ENCODE measurements at regions not wholly inside any gene's neighbourhood (a gene's known extent, or its start where the extent isn't known, plus 50 kb on each side); places are given as distances from the start of the nearest gene placed in this dataset.
"Not testable (repeated sequence)": the region's sequence is repeated elsewhere in the genome, so short reads cannot be mapped to it uniquely, and the experiment has no call there.

GRCh38 chrX:39067866-39068265 is 266.6 kb downstream of the MID1IP1 start:
- H3K9me3 ChIP-seq (ENCODE audit: control insufficient read depth in 4 of 4, low read length in 3 of 4) = no peaks in the 10 kb centered on the region
- DNase-seq (ENCODE audit: low spot score) = no peak
- peaks cover 0 to 5% (median 0%) of the 10 kb centered on the region in 4 donors for H3K27me3 ChIP-seq (ENCODE audit: control insufficient read depth in 4 of 4, insufficient read depth in 4 of 4, low read length in 3 of 4)
- H3K9ac ChIP-seq (ENCODE audit: low read depth in 1 of 2, low read length in 2 of 2) = no peak overlapping the region
- TF ChIP-seq JUND (IDR thresholded peaks at IDR 0.05) (no peak), MAX (IDR thresholded peaks at IDR 0.05) (no peak), TAF1 (conservative IDR thresholded peaks at IDR 0.05) (no peak), SP1 (IDR thresholded peaks at IDR 0.05) (no peak), YY1 (IDR thresholded peaks at IDR 0.05) (no peak), RAD21 (IDR thresholded peaks at IDR 0.05) (no peak), HNF4G (IDR thresholded peaks at IDR 0.05) (no peak), GABPA (IDR thresholded peaks at IDR 0.05 in 1 of 2, conservative IDR thresholded peaks at IDR 0.05 in 1 of 2) (no peak), REST (IDR thresholded peaks at IDR 0.05) (no peak), NR2F2 (IDR thresholded peaks at IDR 0.05) (no peak), ZBTB33 (IDR thresholded peaks at IDR 0.05) (no peak), ATF3 (IDR thresholded peaks at IDR 0.05) (no peak), HNF4A (conservative IDR thresholded peaks at IDR 0.05) (no peak)
- WGBS = 98% methylated on average over 5 of the region's 5 CpGs
- no peaks in the 10 kb centered on the region for H3K36me3 ChIP-seq (ENCODE audit: control insufficient read depth in 4 of 4, insufficient read depth in 3 of 4, low read depth in 1 of 4, low read length in 3 of 4)
- no peak overlapping the region for H3K4me3 ChIP-seq (ENCODE audit: low read depth in 1 of 3, low read length in 3 of 3)
- H3K27ac ChIP-seq (ENCODE audit: low read depth in 1 of 2, low read length in 2 of 2) = no peak overlapping the region
- H3K4me1 ChIP-seq (ENCODE audit: control insufficient read depth in 4 of 4, insufficient read depth in 4 of 4, low read length in 3 of 4) = no peaks in the 10 kb centered on the region

GRCh38 chrX:39068634-39069033 is 267.4 kb downstream of the MID1IP1 start:
- not testable (repeated sequence) for H3K4me1 ChIP-seq (ENCODE audit: control insufficient read depth in 4 of 4, insufficient read depth in 4 of 4, low read length in 3 of 4); DNase-seq (ENCODE audit: low spot score); H3K9ac ChIP-seq (ENCODE audit: low read depth in 1 of 2, low read length in 2 of 2); H3K27me3 ChIP-seq (ENCODE audit: control insufficient read depth in 4 of 4, insufficient read depth in 4 of 4, low read length in 3 of 4); H3K36me3 ChIP-seq (ENCODE audit: control insufficient read depth in 4 of 4, insufficient read depth in 3 of 4, low read depth in 1 of 4, low read length in 3 of 4); H3K27ac ChIP-seq (ENCODE audit: low read depth in 1 of 2, low read length in 2 of 2); H3K4me3 ChIP-seq (ENCODE audit: low read depth in 1 of 3, low read length in 3 of 3); H3K9me3 ChIP-seq (ENCODE audit: control insufficient read depth in 4 of 4, low read length in 3 of 4)
- WGBS = 95% methylated on average over 1 of the region's 1 CpG

GRCh38 chrX:39070009-39070408 is 268.8 kb downstream of the MID1IP1 start:
- Histone ChIP-seq H3K9ac (ENCODE audit: low read depth in 1 of 2, low read length in 2 of 2) (no peak overlapping the region), H3K27me3 (ENCODE audit: control insufficient read depth in 4 of 4, insufficient read depth in 4 of 4, low read length in 3 of 4) (peaks cover 0 to 5% (median 0%) of the 10 kb centered on the region in 4 donors), H3K4me3 (ENCODE audit: low read depth in 1 of 3, low read length in 3 of 3) (no peak overlapping the region), H3K9me3 (ENCODE audit: control insufficient read depth in 4 of 4, low read length in 3 of 4) (no peaks in the 10 kb centered on the region), H3K27ac (ENCODE audit: low read depth in 1 of 2, low read length in 2 of 2) (no peak overlapping the region), H3K4me1 (ENCODE audit: control insufficient read depth in 4 of 4, insufficient read depth in 4 of 4, low read length in 3 of 4) (no peaks in the 10 kb centered on the region), H3K36me3 (ENCODE audit: control insufficient read depth in 4 of 4, insufficient read depth in 3 of 4, low read depth in 1 of 4, low read length in 3 of 4) (no peaks in the 10 kb centered on the region)
- WGBS = 92% methylated on average over 26 of the region's 28 CpGs
- TF ChIP-seq GABPA (IDR thresholded peaks at IDR 0.05 in 1 of 2, conservative IDR thresholded peaks at IDR 0.05 in 1 of 2) (no peak), HNF4A (conservative IDR thresholded peaks at IDR 0.05) (no peak), MAX (IDR thresholded peaks at IDR 0.05) (no peak), TAF1 (conservative IDR thresholded peaks at IDR 0.05) (no peak), EGR1 (IDR thresholded peaks at IDR 0.05; ENCODE audit: low read depth in 2 of 2) (no peak), FOXA1 (IDR thresholded peaks at IDR 0.05) (no peak), YY1 (IDR thresholded peaks at IDR 0.05) (no peak), FOXA2 (IDR thresholded peaks at IDR 0.05) (no peak), NR2F2 (IDR thresholded peaks at IDR 0.05) (no peak), JUND (IDR thresholded peaks at IDR 0.05) (no peak), RXRA (IDR thresholded peaks at IDR 0.05) (no peak)
- DNase-seq (ENCODE audit: low spot score) = no peak
